ENCODE measurements at regions not wholly inside any gene's neighbourhood (a gene's known extent, or its start where the extent isn't known, plus 50 kb on each side); places are given as distances from the start of the nearest gene placed in this dataset.
A peak's percentile ranks its signal among the peaks of the same experiment; 100 is the strongest.

- TF ChIP-seq ZNF225 (CRISPR knock-in tag; IDR thresholded peaks at IDR 0.05) (no peak), CSRNP1 (CRISPR knock-in tag; IDR thresholded peaks at IDR 0.05) (no peak), ZNF7 (CRISPR knock-in tag; IDR thresholded peaks at IDR 0.05) (no peak), MTF1 (CRISPR knock-in tag; IDR thresholded peaks at IDR 0.05) (no peak), HOXA3 (CRISPR knock-in tag; IDR thresholded peaks at IDR 0.05) (peak; percentile 30; the same call in 1 of the 2 replicates), ISL2 (CRISPR knock-in tag; IDR thresholded peaks at IDR 0.05) (no peak), ZNF337 (CRISPR knock-in tag; IDR thresholded peaks at IDR 0.05; ENCODE audit: borderline replicate concordance, low read depth) (no peak), KAT7 (CRISPR knock-in tag; IDR thresholded peaks at IDR 0.05; ENCODE audit: borderline replicate concordance) (0 out of 2 replicates have a peak, but pooled peaks have one; percentile 40), ZNF740 (CRISPR knock-in tag; IDR thresholded peaks at IDR 0.05) (no peak), ETV6 (CRISPR knock-in tag; conservative IDR thresholded peaks at IDR 0.05) (no peak), ZNF350 (CRISPR knock-in tag; IDR thresholded peaks at IDR 0.05; ENCODE audit: borderline replicate concordance, low read depth) (peak; percentile 36; the same call in 1 of the 2 replicates), TAF1 (CRISPR knock-in tag; IDR thresholded peaks at IDR 0.05) (no peak; the same call in 1 of the 2 replicates), NR2F1 (CRISPR knock-in tag; IDR thresholded peaks at IDR 0.05) (no peak), KMT2B (CRISPR knock-in tag; IDR thresholded peaks at IDR 0.05) (no peak), ZNF552 (CRISPR knock-in tag; IDR thresholded peaks at IDR 0.05; ENCODE audit: borderline replicate concordance) (no peak), KAT8 (CRISPR knock-in tag; IDR thresholded peaks at IDR 0.05) (no peak), ZNF460 (CRISPR knock-in tag; IDR thresholded peaks at IDR 0.05; ENCODE audit: borderline replicate concordance) (no peak), SNAPC2 (CRISPR knock-in tag; IDR thresholded peaks at IDR 0.05) (no peak), PRPF4 (IDR thresholded peaks at IDR 0.05; ENCODE audit: low read depth, low read length, poor library complexity, severe bottlenecking) (no peak), CHD2 (IDR thresholded peaks at IDR 0.05; ENCODE audit: low read depth, low read length) (no peak), SALL1 (CRISPR knock-in tag; IDR thresholded peaks at IDR 0.05) (no peak), ZFAT (CRISPR knock-in tag; conservative IDR thresholded peaks at IDR 0.05) (no peak)
- TF ChIP-seq, protein P1, sequence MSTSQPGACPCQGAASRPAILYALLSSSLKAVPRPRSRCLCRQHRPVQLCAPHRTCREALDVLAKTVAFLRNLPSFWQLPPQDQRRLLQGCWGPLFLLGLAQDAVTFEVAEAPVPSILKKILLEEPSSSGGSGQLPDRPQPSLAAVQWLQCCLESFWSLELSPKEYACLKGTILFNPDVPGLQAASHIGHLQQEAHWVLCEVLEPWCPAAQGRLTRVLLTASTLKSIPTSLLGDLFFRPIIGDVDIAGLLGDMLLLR (CRISPR knock-in tag; IDR thresholded peaks at IDR 0.05) = no peak
- TF ChIP-seq, protein P2, sequence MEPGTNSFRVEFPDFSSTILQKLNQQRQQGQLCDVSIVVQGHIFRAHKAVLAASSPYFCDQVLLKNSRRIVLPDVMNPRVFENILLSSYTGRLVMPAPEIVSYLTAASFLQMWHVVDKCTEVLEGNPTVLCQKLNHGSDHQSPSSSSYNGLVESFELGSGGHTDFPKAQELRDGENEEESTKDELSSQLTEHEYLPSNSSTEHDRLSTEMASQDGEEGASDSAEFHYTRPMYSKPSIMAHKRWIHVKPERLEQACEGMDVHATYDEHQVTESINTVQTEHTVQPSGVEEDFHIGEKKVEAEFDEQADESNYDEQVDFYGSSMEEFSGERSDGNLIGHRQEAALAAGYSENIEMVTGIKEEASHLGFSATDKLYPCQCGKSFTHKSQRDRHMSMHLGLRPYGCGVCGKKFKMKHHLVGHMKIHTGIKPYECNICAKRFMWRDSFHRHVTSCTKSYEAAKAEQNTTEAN (CRISPR knock-in tag; conservative IDR thresholded peaks at IDR 0.05) = no peak
- TF ChIP-seq, protein P3, sequence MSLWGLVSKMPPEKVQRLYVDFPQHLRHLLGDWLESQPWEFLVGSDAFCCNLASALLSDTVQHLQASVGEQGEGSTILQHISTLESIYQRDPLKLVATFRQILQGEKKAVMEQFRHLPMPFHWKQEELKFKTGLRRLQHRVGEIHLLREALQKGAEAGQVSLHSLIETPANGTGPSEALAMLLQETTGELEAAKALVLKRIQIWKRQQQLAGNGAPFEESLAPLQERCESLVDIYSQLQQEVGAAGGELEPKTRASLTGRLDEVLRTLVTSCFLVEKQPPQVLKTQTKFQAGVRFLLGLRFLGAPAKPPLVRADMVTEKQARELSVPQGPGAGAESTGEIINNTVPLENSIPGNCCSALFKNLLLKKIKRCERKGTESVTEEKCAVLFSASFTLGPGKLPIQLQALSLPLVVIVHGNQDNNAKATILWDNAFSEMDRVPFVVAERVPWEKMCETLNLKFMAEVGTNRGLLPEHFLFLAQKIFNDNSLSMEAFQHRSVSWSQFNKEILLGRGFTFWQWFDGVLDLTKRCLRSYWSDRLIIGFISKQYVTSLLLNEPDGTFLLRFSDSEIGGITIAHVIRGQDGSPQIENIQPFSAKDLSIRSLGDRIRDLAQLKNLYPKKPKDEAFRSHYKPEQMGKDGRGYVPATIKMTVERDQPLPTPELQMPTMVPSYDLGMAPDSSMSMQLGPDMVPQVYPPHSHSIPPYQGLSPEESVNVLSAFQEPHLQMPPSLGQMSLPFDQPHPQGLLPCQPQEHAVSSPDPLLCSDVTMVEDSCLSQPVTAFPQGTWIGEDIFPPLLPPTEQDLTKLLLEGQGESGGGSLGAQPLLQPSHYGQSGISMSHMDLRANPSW (CRISPR knock-in tag; IDR thresholded peaks at IDR 0.05; ENCODE audit: borderline replicate concordance) = no peak
Observed at GRCh38 chrX:40174001-40174853, 76.5 kb upstream of the BCOR start (continued).

Measured in HepG2 (cell line).